Karpas-422 (cell line): ENCODE measurements at regions not wholly inside any gene's neighbourhood (a gene's known extent, or its start where the extent isn't known, plus 50 kb on each side); places are given as distances from the start of the nearest gene placed in this dataset.
"Not testable (repeated sequence)": the region's sequence is repeated elsewhere in the genome, so short reads cannot be mapped to it uniquely, and the experiment has no call there.

Experiments
- DNase-seq: peaks from one replicate; pipeline ENCODE4 v3.0.0-alpha.2; 2015
- H2AFZ ChIP-seq: fragments of 200-600 bp; sonication (generic); 2 replicates; pipeline ENCODE4 v1.6.1; 2014; ENCODE audit warnings: antibody characterized with exemption, low read length, mixed read lengths
- H3K27ac ChIP-seq: fragments of 200-600 bp; sonication (generic); 2 replicates; pipeline ENCODE4 v1.5.1; 2014; ENCODE audit warnings: mild to moderate bottlenecking, low read length, moderate library complexity
- H3K27me3 ChIP-seq: fragments of 200-600 bp; sonication (generic); 2 replicates; pipeline ENCODE4 v1.6.1; 2014; ENCODE audit warnings: low read length, mixed read lengths
- H3K36me3 ChIP-seq: fragments of 200-600 bp; sonication (generic); 2 replicates; pipeline ENCODE4 v1.6.1; 2014; ENCODE audit warnings: low read length, mixed read lengths; ENCODE audit not compliant: insufficient read depth
- H3K4me1 ChIP-seq: fragments of 200-600 bp; sonication (generic); 2 replicates; pipeline ENCODE4 v1.6.1; 2014; ENCODE audit warnings: mild to moderate bottlenecking, low read length, mixed read lengths
- H3K4me2 ChIP-seq: fragments of 200-600 bp; sonication (generic); 2 replicates; pipeline ENCODE4 v1.6.1; 2014; ENCODE audit warnings: low read length, low read depth, mild to moderate bottlenecking; ENCODE audit not compliant: poor library complexity, severe bottlenecking
- H3K4me3 ChIP-seq: fragments of 200-600 bp; sonication (generic); 2 replicates; pipeline ENCODE4 v1.5.1; 2014; ENCODE audit warnings: mild to moderate bottlenecking, antibody characterized with exemption, low read length, mixed read lengths
- H3K79me2 ChIP-seq: fragments of 200-600 bp; sonication (generic); 2 replicates; pipeline ENCODE4 v1.6.1; 2014; ENCODE audit warnings: mild to moderate bottlenecking, low read length, mixed read lengths
- H3K9ac ChIP-seq: fragments of 200-600 bp; sonication (generic); 2 replicates; pipeline ENCODE4 v1.6.0; 2014; ENCODE audit warnings: low read length
- H3K9me2 ChIP-seq: fragments of 200-600 bp; sonication (generic), shearing (Covaris generic); replicated peaks from 2 replicates; pipeline ENCODE4 v1.6.0; 2014; ENCODE audit warnings: mild to moderate bottlenecking, low read length, moderate library complexity; ENCODE audit not compliant: insufficient read depth
- H3K9me3 ChIP-seq: fragments of 300-700, 200-600 bp; sonication (generic); 2 replicates; pipeline ENCODE4 v1.6.1; 2014; ENCODE audit warnings: low read length, mixed read lengths
- H4K20me1 ChIP-seq: fragments of 200-600 bp; sonication (generic); 2 replicates; pipeline ENCODE4 v1.6.1; 2014; ENCODE audit warnings: mild to moderate bottlenecking, antibody characterized with exemption, low read length, low read depth; ENCODE audit not compliant: insufficient read depth

- no peaks in the 10 kb centered on the region for H3K79me2 ChIP-seq
- no peaks in the 10 kb centered on the region for H4K20me1 ChIP-seq
- H3K27ac ChIP-seq = no peak overlapping the region
- DNase-seq = no peak
- H3K27me3 ChIP-seq = no peaks in the 10 kb centered on the region
- no peaks in the 10 kb centered on the region for H3K36me3 ChIP-seq
- H3K9me2 ChIP-seq = no peaks in the 10 kb centered on the region
- peaks cover 5% of the 10 kb centered on the region for H3K9me3 ChIP-seq
- no peak overlapping the region for H2AFZ ChIP-seq
- H3K4me3 ChIP-seq = no peak overlapping the region
- H3K4me2 ChIP-seq = no peak overlapping the region
- no peak overlapping the region for H3K9ac ChIP-seq
- H3K4me1 ChIP-seq = no peaks in the 10 kb centered on the region
Measured at GRCh38 chr1:238621405-238621804, 730.7 kb upstream of the ZP4 start.

- no peak for DNase-seq
- H3K9me3 ChIP-seq = peaks cover 7% of the 10 kb centered on the region
- H3K36me3 ChIP-seq = no peaks in the 10 kb centered on the region
- no peak overlapping the region for H3K4me3 ChIP-seq
- H3K4me1 ChIP-seq = no peaks in the 10 kb centered on the region
- H3K79me2 ChIP-seq = no peaks in the 10 kb centered on the region
- H3K27me3 ChIP-seq = no peaks in the 10 kb centered on the region
- no peak overlapping the region for H3K4me2 ChIP-seq
- no peaks in the 10 kb centered on the region for H3K9me2 ChIP-seq
- no peaks in the 10 kb centered on the region for H4K20me1 ChIP-seq
- no peak overlapping the region for H2AFZ ChIP-seq
- no peak overlapping the region for H3K9ac ChIP-seq
- H3K27ac ChIP-seq = no peak overlapping the region
Measured at GRCh38 chr1:238619652-238620051, 728.9 kb upstream of the ZP4 start.

GRCh38 chr1:238611406-238611805, 720.7 kb upstream of the ZP4 start:
- Histone ChIP-seq H4K20me1 (no peaks in the 10 kb centered on the region), H3K4me3 (no peak overlapping the region), H3K27me3 (no peaks in the 10 kb centered on the region), H3K9me2 (no peaks in the 10 kb centered on the region), H3K9ac (no peak overlapping the region), H3K9me3 (peaks cover 39% of the 10 kb centered on the region), H3K36me3 (no peaks in the 10 kb centered on the region), H3K4me2 (no peak overlapping the region), H2AFZ (no peak overlapping the region), H3K79me2 (no peaks in the 10 kb centered on the region), H3K4me1 (no peaks in the 10 kb centered on the region), H3K27ac (no peak overlapping the region)
- no peak for DNase-seq

- no peaks in the 10 kb centered on the region for H4K20me1 ChIP-seq
- no peak overlapping the region for H3K9ac ChIP-seq
- H3K9me2 ChIP-seq = no peaks in the 10 kb centered on the region
- H3K4me3 ChIP-seq = no peak overlapping the region
- DNase-seq = no peak
- no peak overlapping the region for H3K4me2 ChIP-seq
- no peaks in the 10 kb centered on the region for H3K27me3 ChIP-seq
- no peaks in the 10 kb centered on the region for H3K4me1 ChIP-seq
- H3K9me3 ChIP-seq = peaks cover 42% of the 10 kb centered on the region
- no peaks in the 10 kb centered on the region for H3K79me2 ChIP-seq
- H2AFZ ChIP-seq = no peak overlapping the region
- H3K36me3 ChIP-seq = no peaks in the 10 kb centered on the region
- H3K27ac ChIP-seq = no peak overlapping the region
Measured at GRCh38 chr1:238608144-238608543, 717.4 kb upstream of the ZP4 start.

- H3K36me3 ChIP-seq = no peaks in the 10 kb centered on the region
- no peak overlapping the region for H3K9ac ChIP-seq
- H3K79me2 ChIP-seq = no peaks in the 10 kb centered on the region
- no peak overlapping the region for H3K4me2 ChIP-seq
- peaks cover 36% of the 10 kb centered on the region for H3K9me3 ChIP-seq
- H3K4me3 ChIP-seq = no peak overlapping the region
- no peak for DNase-seq
- H3K27me3 ChIP-seq = no peaks in the 10 kb centered on the region
- no peaks in the 10 kb centered on the region for H3K4me1 ChIP-seq
- H3K9me2 ChIP-seq = no peaks in the 10 kb centered on the region
- no peak overlapping the region for H3K27ac ChIP-seq
- no peak overlapping the region for H2AFZ ChIP-seq
- H4K20me1 ChIP-seq = no peaks in the 10 kb centered on the region
Measured at GRCh38 chr1:238606896-238607295, 716.2 kb upstream of the ZP4 start.

GRCh38 chr1:238606457-238606856, 715.7 kb upstream of the ZP4 start:
- peaks cover 31% of the 10 kb centered on the region for H3K9me3 ChIP-seq
- H3K36me3 ChIP-seq = no peaks in the 10 kb centered on the region
- H3K9me2 ChIP-seq = no peaks in the 10 kb centered on the region
- H3K4me1 ChIP-seq = no peaks in the 10 kb centered on the region
- no peaks in the 10 kb centered on the region for H3K27me3 ChIP-seq
- H3K9ac ChIP-seq = no peak overlapping the region
- no peak overlapping the region for H2AFZ ChIP-seq
- H4K20me1 ChIP-seq = no peaks in the 10 kb centered on the region
- no peak overlapping the region for H3K4me2 ChIP-seq
- H3K79me2 ChIP-seq = no peaks in the 10 kb centered on the region
- H3K4me3 ChIP-seq = no peak overlapping the region
- no peak for DNase-seq
- no peak overlapping the region for H3K27ac ChIP-seq

GRCh38 chr1:238604357-238604756, 713.6 kb upstream of the ZP4 start:
- no peak overlapping the region for H2AFZ ChIP-seq
- no peaks in the 10 kb centered on the region for H3K36me3 ChIP-seq
- no peaks in the 10 kb centered on the region for H3K27me3 ChIP-seq
- no peaks in the 10 kb centered on the region for H3K79me2 ChIP-seq
- no peaks in the 10 kb centered on the region for H4K20me1 ChIP-seq
- no peak overlapping the region for H3K9ac ChIP-seq
- peaks cover 23% of the 10 kb centered on the region for H3K9me3 ChIP-seq
- no peaks in the 10 kb centered on the region for H3K4me1 ChIP-seq
- no peak overlapping the region for H3K27ac ChIP-seq
- H3K9me2 ChIP-seq = no peaks in the 10 kb centered on the region
- no peak for DNase-seq
- H3K4me2 ChIP-seq = no peak overlapping the region
- H3K4me3 ChIP-seq = no peak overlapping the region

- not testable (repeated sequence) for H3K9ac ChIP-seq, H3K4me1 ChIP-seq, H4K20me1 ChIP-seq, H2AFZ ChIP-seq, H3K4me3 ChIP-seq, H3K79me2 ChIP-seq, H3K4me2 ChIP-seq, H3K27ac ChIP-seq, H3K9me2 ChIP-seq, H3K36me3 ChIP-seq, H3K27me3 ChIP-seq, DNase-seq
- H3K9me3 ChIP-seq = peaks cover 18% of the 10 kb centered on the region; the same call in 1 of the 2 replicates
Measured at GRCh38 chr1:238601604-238602003, 710.9 kb upstream of the ZP4 start.

GRCh38 chr1:238596703-238597102, 706.0 kb upstream of the ZP4 start:
- DNase-seq = no peak
- H3K4me2 ChIP-seq = no peak overlapping the region
- no peaks in the 10 kb centered on the region for H3K27me3 ChIP-seq
- no peak overlapping the region for H2AFZ ChIP-seq
- H3K4me3 ChIP-seq = no peak overlapping the region
- no peak overlapping the region for H3K9ac ChIP-seq
- peaks cover 19% of the 10 kb centered on the region for H3K9me3 ChIP-seq
- no peaks in the 10 kb centered on the region for H3K79me2 ChIP-seq
- no peaks in the 10 kb centered on the region for H4K20me1 ChIP-seq
- no peak overlapping the region for H3K27ac ChIP-seq
- no peaks in the 10 kb centered on the region for H3K4me1 ChIP-seq
- no peaks in the 10 kb centered on the region for H3K36me3 ChIP-seq
- no peaks in the 10 kb centered on the region for H3K9me2 ChIP-seq
